ENCODE measurements at regions not wholly inside any gene's neighbourhood (a gene's known extent, or its start where the extent isn't known, plus 50 kb on each side); places are given as distances from the start of the nearest gene placed in this dataset.
"Not testable (repeated sequence)": the region's sequence is repeated elsewhere in the genome, so short reads cannot be mapped to it uniquely, and the experiment has no call there.

- DNase-seq = not testable (repeated sequence)
These were observed 64.4 kb downstream of the TMEM200C start for GRCh38 chr18:5830902-5831301.

GRCh38 chr18:5828913-5829312 lies 66.4 kb downstream of the TMEM200C start:
- no peak for DNase-seq

- DNase-seq = no peak
These were observed 69.7 kb downstream of the TMEM200C start for GRCh38 chr18:5825663-5826062.

- no peak for DNase-seq
These were observed 70.8 kb downstream of the TMEM200C start for GRCh38 chr18:5824370-5824984.

- DNase-seq = no peak
These were observed 77.5 kb downstream of the TMEM200C start for GRCh38 chr18:5817816-5818215.

GRCh38 chr18:5806860-5807259 lies 88.5 kb downstream of the TMEM200C start:
- no peak for DNase-seq

GRCh38 chr18:5787936-5788335 lies 107.4 kb downstream of the TMEM200C start:
- no peak for DNase-seq

- DNase-seq = no peak
These were observed 115.4 kb downstream of the TMEM200C start for GRCh38 chr18:5779922-5780321.

GRCh38 chr18:5772306-5773105 lies 122.8 kb downstream of the TMEM200C start:
- no peak for DNase-seq

GRCh38 chr18:5771343-5771742 lies 124.0 kb downstream of the TMEM200C start:
- no peak for DNase-seq

GRCh38 chr18:5770176-5770575 lies 125.1 kb downstream of the TMEM200C start:
- DNase-seq = no peak

- no peak for DNase-seq
These were observed 126.9 kb downstream of the TMEM200C start for GRCh38 chr18:5768454-5768853.

- DNase-seq = no peak
These were observed 136.1 kb downstream of the TMEM200C start for GRCh38 chr18:5759194-5759593.

- no peak for DNase-seq
These were observed 138.5 kb downstream of the TMEM200C start for GRCh38 chr18:5756823-5757222.

GRCh38 chr18:5747678-5748077 lies 147.6 kb downstream of the TMEM200C start:
- DNase-seq = no peak

GRCh38 chr18:5746844-5747243 lies 148.5 kb downstream of the TMEM200C start:
- peak; percentile 13 for DNase-seq

GRCh38 chr18:5744659-5745058 lies 150.7 kb downstream of the TMEM200C start:
- DNase-seq = no peak

- no peak for DNase-seq
These were observed 156.8 kb downstream of the TMEM200C start for GRCh38 chr18:5738526-5738925.

- no peak for DNase-seq
These were observed 163.0 kb downstream of the TMEM200C start for GRCh38 chr18:5732318-5732717.

- DNase-seq = no peak
These were observed 165.2 kb downstream of the TMEM200C start for GRCh38 chr18:5729983-5730699.

GRCh38 chr18:5728531-5728930 lies 166.8 kb downstream of the TMEM200C start:
- DNase-seq = no peak

- no peak for DNase-seq
These were observed 169.3 kb downstream of the TMEM200C start for GRCh38 chr18:5726011-5726410.

GRCh38 chr18:5721924-5722323 lies 173.4 kb downstream of the TMEM200C start:
- no peak for DNase-seq

- DNase-seq = no peak
These were observed 175.2 kb downstream of the TMEM200C start for GRCh38 chr18:5720132-5720531.
